Adrenal gland (tissue), 5 donors: ENCODE measurements at regions not wholly inside any gene's neighbourhood (a gene's known extent, or its start where the extent isn't known, plus 50 kb on each side); places are given as distances from the start of the nearest gene placed in this dataset.

Experiments
- POLR2A ChIP-seq, 2 donors: fragments of 450-650 bp; IDR thresholded peaks; one replicate each; pipeline ENCODE4 v1.6.1; 2017; ENCODE audit warnings: antibody characterized with exemption in 2 of 2, mild to moderate bottlenecking in 2 of 2, moderate library complexity in 1 of 2
- TF ChIP-seq, protein P1 (sequence below), 6 experiments: fragments of 450-650 bp in 4 of 6; fragments of 200-600 bp in 2 of 6; sonication (generic) in 1 of 6; IDR thresholded peaks; 1 replicate in 5 of 6; 2 replicates in 1 of 6; pipeline versions ENCODE4 v1.5.1 to v1.8.0; 2016 to 2021; ENCODE audit warnings: antibody characterized with exemption in 6 of 6, mild to moderate bottlenecking in 2 of 6, moderate library complexity in 1 of 6
- donor health status: DM: no; HTN: no; CAD: no.

DNA sequence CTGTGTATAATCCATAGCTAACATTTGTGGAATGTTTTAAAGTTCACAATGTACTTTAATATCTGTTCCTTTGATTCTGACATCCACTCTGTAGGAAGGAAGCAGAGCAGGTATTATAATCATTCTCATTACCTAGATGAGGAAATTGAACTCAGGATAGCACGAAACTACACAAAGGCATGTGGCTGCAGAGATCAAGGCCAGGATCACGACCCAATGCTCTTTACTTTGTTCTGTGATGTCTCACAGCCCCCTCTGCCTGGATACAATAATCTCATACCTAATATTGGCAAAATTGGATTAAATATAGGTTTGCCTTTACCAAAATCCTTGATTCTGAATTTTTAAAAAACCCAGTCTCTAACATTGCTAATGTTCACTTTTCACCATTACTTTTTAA is 298.0 kb upstream of the KITLG start:
- TF ChIP-seq, protein P1, sequence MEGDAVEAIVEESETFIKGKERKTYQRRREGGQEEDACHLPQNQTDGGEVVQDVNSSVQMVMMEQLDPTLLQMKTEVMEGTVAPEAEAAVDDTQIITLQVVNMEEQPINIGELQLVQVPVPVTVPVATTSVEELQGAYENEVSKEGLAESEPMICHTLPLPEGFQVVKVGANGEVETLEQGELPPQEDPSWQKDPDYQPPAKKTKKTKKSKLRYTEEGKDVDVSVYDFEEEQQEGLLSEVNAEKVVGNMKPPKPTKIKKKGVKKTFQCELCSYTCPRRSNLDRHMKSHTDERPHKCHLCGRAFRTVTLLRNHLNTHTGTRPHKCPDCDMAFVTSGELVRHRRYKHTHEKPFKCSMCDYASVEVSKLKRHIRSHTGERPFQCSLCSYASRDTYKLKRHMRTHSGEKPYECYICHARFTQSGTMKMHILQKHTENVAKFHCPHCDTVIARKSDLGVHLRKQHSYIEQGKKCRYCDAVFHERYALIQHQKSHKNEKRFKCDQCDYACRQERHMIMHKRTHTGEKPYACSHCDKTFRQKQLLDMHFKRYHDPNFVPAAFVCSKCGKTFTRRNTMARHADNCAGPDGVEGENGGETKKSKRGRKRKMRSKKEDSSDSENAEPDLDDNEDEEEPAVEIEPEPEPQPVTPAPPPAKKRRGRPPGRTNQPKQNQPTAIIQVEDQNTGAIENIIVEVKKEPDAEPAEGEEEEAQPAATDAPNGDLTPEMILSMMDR (IDR thresholded peaks at IDR 0.05), result no peak
- no peak for TF ChIP-seq POLR2A (IDR thresholded peaks at IDR 0.05)
